ENCODE measurements at regions not wholly inside any gene's neighbourhood (a gene's known extent, or its start where the extent isn't known, plus 50 kb on each side); places are given as distances from the start of the nearest gene placed in this dataset.

DNA sequence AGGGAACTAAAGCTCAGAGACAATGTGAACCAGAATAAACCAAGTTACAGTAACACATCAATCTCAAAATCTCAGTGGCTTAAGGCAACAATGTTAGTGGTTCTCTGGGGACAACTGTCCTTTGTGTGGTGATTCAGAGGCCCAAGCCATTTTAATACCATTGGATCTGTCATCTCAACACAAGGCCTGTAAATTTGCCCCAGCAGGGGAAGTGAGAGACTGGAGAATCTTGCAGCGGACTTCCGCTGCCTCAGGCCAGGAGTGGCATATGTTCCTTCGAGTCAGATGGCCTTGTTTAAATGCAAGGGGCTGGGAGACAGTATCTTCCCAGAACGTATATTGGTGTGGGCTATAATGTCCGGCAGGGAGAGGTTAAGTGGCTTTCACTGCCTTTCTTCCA, 126.0 kb downstream of the CD83 start:
- TF ChIP-seq, protein P1, sequence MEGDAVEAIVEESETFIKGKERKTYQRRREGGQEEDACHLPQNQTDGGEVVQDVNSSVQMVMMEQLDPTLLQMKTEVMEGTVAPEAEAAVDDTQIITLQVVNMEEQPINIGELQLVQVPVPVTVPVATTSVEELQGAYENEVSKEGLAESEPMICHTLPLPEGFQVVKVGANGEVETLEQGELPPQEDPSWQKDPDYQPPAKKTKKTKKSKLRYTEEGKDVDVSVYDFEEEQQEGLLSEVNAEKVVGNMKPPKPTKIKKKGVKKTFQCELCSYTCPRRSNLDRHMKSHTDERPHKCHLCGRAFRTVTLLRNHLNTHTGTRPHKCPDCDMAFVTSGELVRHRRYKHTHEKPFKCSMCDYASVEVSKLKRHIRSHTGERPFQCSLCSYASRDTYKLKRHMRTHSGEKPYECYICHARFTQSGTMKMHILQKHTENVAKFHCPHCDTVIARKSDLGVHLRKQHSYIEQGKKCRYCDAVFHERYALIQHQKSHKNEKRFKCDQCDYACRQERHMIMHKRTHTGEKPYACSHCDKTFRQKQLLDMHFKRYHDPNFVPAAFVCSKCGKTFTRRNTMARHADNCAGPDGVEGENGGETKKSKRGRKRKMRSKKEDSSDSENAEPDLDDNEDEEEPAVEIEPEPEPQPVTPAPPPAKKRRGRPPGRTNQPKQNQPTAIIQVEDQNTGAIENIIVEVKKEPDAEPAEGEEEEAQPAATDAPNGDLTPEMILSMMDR (conservative IDR thresholded peaks at IDR 0.05; ENCODE audit: low read depth in 2 of 2), result no peak
- TF ChIP-seq EZH2phosphoT487 (IDR thresholded peaks at IDR 0.05; ENCODE audit: unreplicated experiment), result no peak
